HCT116 (cell line): ENCODE measurements at regions not wholly inside any gene's neighbourhood (a gene's known extent, or its start where the extent isn't known, plus 50 kb on each side); places are given as distances from the start of the nearest gene placed in this dataset.

ENCODE experiments used
- ATAC-seq: fragments of 200-7000 bp; cut with Tn5 transposase; 2 replicates; pipeline ENCODE4 v1.9.1; 2020; ENCODE audit warnings: mild to moderate bottlenecking, moderate library complexity
- BruUV-seq: library from RNA; stranded (reverse); fragments of 400-500 nt; replicated peaks from 2 replicates; lab custom pipeline; 2021; lab: Mats Ljungman, UMichigan
- CTCF ChIA-PET: fragments of 300-600 bp; sonication (Branson Sonifier 250); formaldehyde crosslinking; loops from one replicate; lab custom pipeline; 2021; ENCODE audit warnings: antibody characterized with exemption; lab: Charles Lee
- POLR2A ChIA-PET: fragments of 300-600, 350-600 bp; sonication (Branson Sonifier 250); formaldehyde crosslinking; loops from one replicate; lab custom pipeline; 2021; ENCODE audit warnings: antibody characterized with exemption; lab: Charles Lee
- RAD21 ChIA-PET, 2 experiments: fragments of 300-600 bp; sonication (Branson Sonifier 250); formaldehyde crosslinking; loops; one replicate each; lab custom pipeline; 2023; ENCODE audit warnings: low total read pairs in 2 of 2; ENCODE audit not compliant: uncharacterized antibody in 2 of 2, unreplicated experiment in 2 of 2, low non-redundant PET in 1 of 2; lab: Charles Lee
- DNase-seq: peaks from one replicate; pipeline ENCODE4 v3.0.0-alpha.2; 2010; ENCODE audit warnings: low read depth, low spot score
- H2AFZ ChIP-seq: fragments of 200-600 bp; shearing (Covaris generic), sonication (generic); 2 replicates; pipeline ENCODE4 v1.6.1; 2017; ENCODE audit warnings: low read depth, mixed run types, mixed read lengths, antibody characterized with exemption, low read length; ENCODE audit not compliant: poor library complexity, severe bottlenecking
- H3K27ac ChIP-seq: 2 replicates; pipeline ENCODE4 v1.5.1; 2012; ENCODE audit warnings: low read depth, low read length
- H3K27me3 ChIP-seq: fragments of 200-600 bp; sonication (generic); 2 replicates; pipeline ENCODE4 v1.6.1; 2016; ENCODE audit warnings: mixed run types, low read length, mixed read lengths; ENCODE audit not compliant: insufficient read depth
- H3K36me3 ChIP-seq, 2 experiments: fragments of 200-500 bp in 1 of 2; fragments of 200-600 bp in 1 of 2; sonication (Bioruptor generic) in 1 of 2; sonication (generic) in 1 of 2; 2 replicates each; pipeline versions ENCODE4 v1.5.1 to v1.6.1; 2014 to 2016; ENCODE audit warnings: low read length in 2 of 2, inconsistent platforms in 1 of 2, mixed read lengths in 1 of 2, mixed run types in 1 of 2; ENCODE audit not compliant: insufficient read depth in 2 of 2, control insufficient read depth in 1 of 2
- H3K4me1 ChIP-seq, 2 experiments: fragments of 200-600 bp in 1 of 2; sonication (generic) in 1 of 2; 2 replicates each; pipeline versions ENCODE4 v1.5.1 to v1.6.1; 2012 to 2017; ENCODE audit warnings: low read length in 2 of 2, inconsistent platforms in 1 of 2, mild to moderate bottlenecking in 1 of 2, mixed read lengths in 1 of 2, mixed run types in 1 of 2, moderate library complexity in 1 of 2; ENCODE audit not compliant: insufficient read depth in 2 of 2, control insufficient read depth in 1 of 2
- H3K4me2 ChIP-seq: fragments of 200-600 bp; sonication (generic); 2 replicates; pipeline ENCODE4 v1.6.1; 2017; ENCODE audit warnings: mixed run types, low read length, mixed read lengths
- H3K4me3 ChIP-seq, 2 experiments: fragments of 200-600 bp in 1 of 2; sonication (generic) in 1 of 2; replicated peaks in 1 of 2; 2 replicates each; pipeline ENCODE4 v1.5.1; 2011 to 2016; ENCODE audit warnings: low read length in 2 of 2, control low read depth in 1 of 2, low read depth in 1 of 2, mild to moderate bottlenecking in 1 of 2, mixed read lengths in 1 of 2, mixed run types in 1 of 2
- H3K79me2 ChIP-seq: fragments of 200-600 bp; sonication (generic); 2 replicates; pipeline ENCODE4 v1.6.1; 2017; ENCODE audit warnings: mild to moderate bottlenecking, mixed run types, low read length, moderate library complexity, mixed read lengths; ENCODE audit not compliant: insufficient read depth
- H3K9ac ChIP-seq: fragments of 200-600 bp; sonication (generic); 2 replicates; pipeline ENCODE4 v1.6.1; 2016; ENCODE audit warnings: low read length, mixed read lengths
- H3K9me2 ChIP-seq: fragments of 200-600 bp; sonication (generic), shearing (Covaris generic); 2 replicates; pipeline ENCODE4 v1.6.1; 2017; ENCODE audit warnings: mixed run types, mild to moderate bottlenecking, moderate library complexity; ENCODE audit not compliant: insufficient read depth
- H3K9me3 ChIP-seq, 2 experiments: fragments of 200-500 bp in 1 of 2; fragments of 200-600 bp in 1 of 2; sonication (Bioruptor generic) in 1 of 2; sonication (generic) in 1 of 2; 2 replicates each; pipeline ENCODE4 v1.6.1; 2014 to 2017; ENCODE audit warnings: low read length in 2 of 2, mixed read lengths in 2 of 2, inconsistent platforms in 1 of 2, low read depth in 1 of 2, mild to moderate bottlenecking in 1 of 2, mixed run types in 1 of 2, moderate library complexity in 1 of 2; ENCODE audit not compliant: control insufficient read depth in 1 of 2, insufficient read depth in 1 of 2
- H4K20me1 ChIP-seq: fragments of 200-600 bp; sonication (generic), shearing (Covaris generic); 2 replicates; pipeline ENCODE4 v1.6.1; 2017; ENCODE audit warnings: mixed run types, mild to moderate bottlenecking, moderate library complexity; ENCODE audit not compliant: insufficient read depth
- ATF3 ChIP-seq: IDR thresholded peaks from 2 replicates; pipeline ENCODE4 v1.6.1; 2012
- CBX3 ChIP-seq: IDR thresholded peaks from 2 replicates; pipeline ENCODE4 v1.6.1; 2012; ENCODE audit warnings: low read depth
- CEBPB ChIP-seq: IDR thresholded peaks from 2 replicates; pipeline ENCODE4 v1.6.1; 2012; ENCODE audit warnings: low read depth
- EGR1 ChIP-seq: IDR thresholded peaks from 2 replicates; pipeline ENCODE4 v1.6.1; 2012; ENCODE audit warnings: low read depth
- ELF1 ChIP-seq: IDR thresholded peaks from 2 replicates; pipeline ENCODE4 v1.6.1; 2012; ENCODE audit warnings: low read depth, borderline replicate concordance
- EZH2phosphoT487 ChIP-seq: fragments of 200-600 bp; IDR thresholded peaks from 2 replicates; pipeline ENCODE4 v1.6.1; 2018; ENCODE audit warnings: antibody characterized with exemption, borderline replicate concordance
- JUND ChIP-seq: IDR thresholded peaks from 2 replicates; pipeline ENCODE4 v1.6.1; 2012
- RAD21 ChIP-seq: IDR thresholded peaks from 2 replicates; pipeline ENCODE4 v1.6.1; 2012; ENCODE audit warnings: low read depth, mild to moderate bottlenecking
- REST ChIP-seq: IDR thresholded peaks from 2 replicates; pipeline ENCODE4 v1.6.1; 2012; ENCODE audit warnings: low read depth
- SRF ChIP-seq: IDR thresholded peaks from 2 replicates; pipeline ENCODE4 v1.6.1; 2012; ENCODE audit warnings: low read depth
- YY1 ChIP-seq: IDR thresholded peaks from 2 replicates; pipeline ENCODE4 v1.6.1; 2011; ENCODE audit warnings: low read length, low read depth, moderate library complexity, mild to moderate bottlenecking; ENCODE audit not compliant: insufficient replicate concordance; ENCODE audit errors: extremely low read depth
- ZFX ChIP-seq: fragments of 450-650 bp; IDR thresholded peaks from 2 replicates; pipeline ENCODE4 v1.6.1; 2017
- ZNF274 ChIP-seq: fragments of 200-500 bp; sonication (Bioruptor generic); IDR thresholded peaks from 2 replicates; pipeline ENCODE4 v1.6.1; 2014; ENCODE audit warnings: mild to moderate bottlenecking, low read depth, low read length, inconsistent platforms
- intact Hi-C: fragments of 100-400 bp; cut with micrococcal nuclease; formaldehyde crosslinking; loops from 2 replicates; pipeline ENCODE4 v1.10.0; 2022
- TF ChIP-seq, protein P1 (sequence below), 3 experiments: fragments of 200-600 bp in 1 of 3; sonication (generic) in 1 of 3; IDR thresholded peaks in 2 of 3; conservative IDR thresholded peaks in 1 of 3; 2 replicates each; pipeline ENCODE4 v1.5.1; 2012 to 2017; ENCODE audit warnings: low read depth in 2 of 3, low read length in 2 of 3, antibody characterized with exemption in 1 of 3, borderline replicate concordance in 1 of 3, control low read depth in 1 of 3, mild to moderate bottlenecking in 1 of 3, mixed read lengths in 1 of 3, mixed run types in 1 of 3, moderate library complexity in 1 of 3; ENCODE audit not compliant: insufficient read depth in 1 of 3

DNA sequence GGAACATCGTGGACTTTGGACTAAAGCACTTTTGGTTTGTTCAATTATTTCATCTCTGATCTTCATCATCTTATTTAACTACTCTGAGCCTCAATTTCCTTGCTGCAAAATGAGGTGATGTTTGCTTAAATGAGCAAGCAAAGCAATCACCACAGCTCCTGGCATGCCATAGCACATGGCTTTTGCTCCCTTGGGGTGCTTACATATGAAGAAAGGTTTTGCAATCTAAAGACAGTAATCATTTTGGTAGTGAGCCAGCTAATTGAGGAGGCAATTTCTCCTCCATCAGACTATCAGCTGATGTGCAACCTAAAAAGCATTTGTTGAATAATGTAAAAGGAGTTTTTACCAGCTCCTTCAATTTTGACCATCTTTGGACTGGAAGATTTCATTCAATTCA, 68.8 kb upstream of the KCNJ15 start:
- DNase-seq = no peak
- RAD21 ChIA-PET = no interaction called here

More for the DNA sequence above, 68.8 kb upstream of the KCNJ15 start:
- H3K4me3 ChIP-seq = no peak overlapping the region
- no peaks in the 10 kb centered on the region for H3K9me3 ChIP-seq
- no peaks in the 10 kb centered on the region for H3K9me2 ChIP-seq
- ChIA-PET POLR2A (no interaction called here), CTCF (no interaction called here)
- H3K4me1 ChIP-seq = no peaks in the 10 kb centered on the region
- no peaks in the 10 kb centered on the region for H4K20me1 ChIP-seq
- no peak overlapping the region for H3K9ac ChIP-seq
- H3K79me2 ChIP-seq = no peaks in the 10 kb centered on the region
- no TSS peak for BruUV-seq
- TF ChIP-seq JUND (no peak), ZFX (no peak), CBX3 (no peak), RAD21 (no peak), ATF3 (no peak), YY1 (no peak), EZH2phosphoT487 (no peak), REST (no peak), ELF1 (no peak), CEBPB (no peak), EGR1 (no peak), ZNF274 (no peak), SRF (no peak)
- TF ChIP-seq, protein P1, sequence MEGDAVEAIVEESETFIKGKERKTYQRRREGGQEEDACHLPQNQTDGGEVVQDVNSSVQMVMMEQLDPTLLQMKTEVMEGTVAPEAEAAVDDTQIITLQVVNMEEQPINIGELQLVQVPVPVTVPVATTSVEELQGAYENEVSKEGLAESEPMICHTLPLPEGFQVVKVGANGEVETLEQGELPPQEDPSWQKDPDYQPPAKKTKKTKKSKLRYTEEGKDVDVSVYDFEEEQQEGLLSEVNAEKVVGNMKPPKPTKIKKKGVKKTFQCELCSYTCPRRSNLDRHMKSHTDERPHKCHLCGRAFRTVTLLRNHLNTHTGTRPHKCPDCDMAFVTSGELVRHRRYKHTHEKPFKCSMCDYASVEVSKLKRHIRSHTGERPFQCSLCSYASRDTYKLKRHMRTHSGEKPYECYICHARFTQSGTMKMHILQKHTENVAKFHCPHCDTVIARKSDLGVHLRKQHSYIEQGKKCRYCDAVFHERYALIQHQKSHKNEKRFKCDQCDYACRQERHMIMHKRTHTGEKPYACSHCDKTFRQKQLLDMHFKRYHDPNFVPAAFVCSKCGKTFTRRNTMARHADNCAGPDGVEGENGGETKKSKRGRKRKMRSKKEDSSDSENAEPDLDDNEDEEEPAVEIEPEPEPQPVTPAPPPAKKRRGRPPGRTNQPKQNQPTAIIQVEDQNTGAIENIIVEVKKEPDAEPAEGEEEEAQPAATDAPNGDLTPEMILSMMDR (IDR thresholded peaks at IDR 0.05 in 2 of 3, conservative IDR thresholded peaks at IDR 0.05 in 1 of 3; ENCODE audit: borderline replicate concordance in 1 of 3, insufficient read depth in 1 of 3, low read depth in 2 of 3, low read length in 2 of 3) = no peak
- TF ChIP-seq, all 23 proteins: peak for 0
- Histone ChIP-seq H3K36me3 (no peaks in the 10 kb centered on the region), H2AFZ (no peak overlapping the region), H3K27ac (no peak overlapping the region), H3K4me2 (no peak overlapping the region), H3K27me3 (no peaks in the 10 kb centered on the region)
- no peak for ATAC-seq
- intact Hi-C loops = no loop called here
